ENCODE measurements at regions not wholly inside any gene's neighbourhood (a gene's known extent, or its start where the extent isn't known, plus 50 kb on each side); places are given as distances from the start of the nearest gene placed in this dataset.
"Not testable (repeated sequence)": the region's sequence is repeated elsewhere in the genome, so short reads cannot be mapped to it uniquely, and the experiment has no call there.

DNA sequence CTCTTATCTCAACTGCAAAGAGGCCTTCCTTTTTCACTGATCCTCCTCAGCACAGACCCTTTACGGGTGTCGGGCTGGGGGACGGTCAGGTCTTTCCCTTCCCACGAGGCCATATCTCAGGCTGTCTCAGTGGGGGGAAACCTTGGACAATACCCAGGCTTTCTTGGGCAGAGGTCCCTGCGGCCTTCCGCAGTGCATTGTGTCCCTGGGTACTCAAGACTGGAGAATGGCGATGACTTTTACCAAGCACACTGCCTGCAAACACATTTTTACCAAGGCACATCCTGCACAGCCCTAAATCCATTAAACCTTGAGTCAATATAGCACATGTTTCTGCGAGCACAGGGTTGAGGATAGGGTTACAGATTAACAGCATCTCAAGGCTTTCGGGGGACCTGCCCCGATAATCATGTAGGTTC is 117.8 kb downstream of the GOSR1 start:
- TF ChIP-seq, protein P1, sequence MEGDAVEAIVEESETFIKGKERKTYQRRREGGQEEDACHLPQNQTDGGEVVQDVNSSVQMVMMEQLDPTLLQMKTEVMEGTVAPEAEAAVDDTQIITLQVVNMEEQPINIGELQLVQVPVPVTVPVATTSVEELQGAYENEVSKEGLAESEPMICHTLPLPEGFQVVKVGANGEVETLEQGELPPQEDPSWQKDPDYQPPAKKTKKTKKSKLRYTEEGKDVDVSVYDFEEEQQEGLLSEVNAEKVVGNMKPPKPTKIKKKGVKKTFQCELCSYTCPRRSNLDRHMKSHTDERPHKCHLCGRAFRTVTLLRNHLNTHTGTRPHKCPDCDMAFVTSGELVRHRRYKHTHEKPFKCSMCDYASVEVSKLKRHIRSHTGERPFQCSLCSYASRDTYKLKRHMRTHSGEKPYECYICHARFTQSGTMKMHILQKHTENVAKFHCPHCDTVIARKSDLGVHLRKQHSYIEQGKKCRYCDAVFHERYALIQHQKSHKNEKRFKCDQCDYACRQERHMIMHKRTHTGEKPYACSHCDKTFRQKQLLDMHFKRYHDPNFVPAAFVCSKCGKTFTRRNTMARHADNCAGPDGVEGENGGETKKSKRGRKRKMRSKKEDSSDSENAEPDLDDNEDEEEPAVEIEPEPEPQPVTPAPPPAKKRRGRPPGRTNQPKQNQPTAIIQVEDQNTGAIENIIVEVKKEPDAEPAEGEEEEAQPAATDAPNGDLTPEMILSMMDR (conservative IDR thresholded peaks at IDR 0.05; ENCODE audit: low read length): not testable (repeated sequence)
- not testable (repeated sequence) for TF ChIP-seq EZH2phosphoT487 (IDR thresholded peaks at IDR 0.05; ENCODE audit: borderline replicate concordance)

All from Loucy (cell line).